HG03025 (cell line): ENCODE measurements at regions not wholly inside any gene's neighbourhood (a gene's known extent, or its start where the extent isn't known, plus 50 kb on each side); places are given as distances from the start of the nearest gene placed in this dataset.

Source experiments
- ATAC-seq: cut with Tn5 transposase; IDR thresholded peaks from one replicate; pipeline ENCODE4 v1.9.1; 2021; ENCODE audit warnings: mild to moderate bottlenecking, moderate library complexity; ENCODE audit not compliant: unreplicated experiment, low FRiP score

- no peak for ATAC-seq
These were observed 88.3 kb upstream of the PRR23E start for GRCh38 chr3:127104586-127104985.

GRCh38 chr3:127105587-127105986 lies 87.3 kb upstream of the PRR23E start:
- no peak for ATAC-seq

- ATAC-seq, result no peak
These were observed 86.9 kb upstream of the PRR23E start for GRCh38 chr3:127106053-127106452.

- ATAC-seq, result no peak
These were observed 86.5 kb upstream of the PRR23E start for GRCh38 chr3:127106456-127106855.

GRCh38 chr3:127107002-127107401 lies 85.9 kb upstream of the PRR23E start:
- ATAC-seq, result no peak

GRCh38 chr3:127107491-127108375 lies 85.2 kb upstream of the PRR23E start:
- no peak for ATAC-seq

- no peak for ATAC-seq
These were observed 84.1 kb upstream of the PRR23E start for GRCh38 chr3:127108796-127109195.

- no peak for ATAC-seq
These were observed 81.8 kb upstream of the PRR23E start for GRCh38 chr3:127110982-127111693.

- no peak for ATAC-seq
These were observed 79.9 kb upstream of the PRR23E start for GRCh38 chr3:127112796-127113570.

GRCh38 chr3:127113571-127113891 lies 79.4 kb upstream of the PRR23E start:
- ATAC-seq, result no peak

- ATAC-seq, result no peak
These were observed 78.4 kb upstream of the PRR23E start for GRCh38 chr3:127114337-127115070.

- no peak for ATAC-seq
These were observed 77.1 kb upstream of the PRR23E start for GRCh38 chr3:127115691-127116351.

- ATAC-seq, result no peak
These were observed 74.6 kb upstream of the PRR23E start for GRCh38 chr3:127118366-127118765.

- no peak for ATAC-seq
These were observed 73.1 kb upstream of the PRR23E start for GRCh38 chr3:127119693-127120464.

- ATAC-seq, result no peak
These were observed 71.9 kb upstream of the PRR23E start for GRCh38 chr3:127120851-127121647.

GRCh38 chr3:127121885-127122284 lies 71.0 kb upstream of the PRR23E start:
- ATAC-seq, result no peak

- ATAC-seq, result no peak
These were observed 69.4 kb upstream of the PRR23E start for GRCh38 chr3:127123533-127123932.

- no peak for ATAC-seq
These were observed 68.8 kb upstream of the PRR23E start for GRCh38 chr3:127124120-127124519.
